ENCODE measurements at regions not wholly inside any gene's neighbourhood (a gene's known extent, or its start where the extent isn't known, plus 50 kb on each side); places are given as distances from the start of the nearest gene placed in this dataset.

DNA sequence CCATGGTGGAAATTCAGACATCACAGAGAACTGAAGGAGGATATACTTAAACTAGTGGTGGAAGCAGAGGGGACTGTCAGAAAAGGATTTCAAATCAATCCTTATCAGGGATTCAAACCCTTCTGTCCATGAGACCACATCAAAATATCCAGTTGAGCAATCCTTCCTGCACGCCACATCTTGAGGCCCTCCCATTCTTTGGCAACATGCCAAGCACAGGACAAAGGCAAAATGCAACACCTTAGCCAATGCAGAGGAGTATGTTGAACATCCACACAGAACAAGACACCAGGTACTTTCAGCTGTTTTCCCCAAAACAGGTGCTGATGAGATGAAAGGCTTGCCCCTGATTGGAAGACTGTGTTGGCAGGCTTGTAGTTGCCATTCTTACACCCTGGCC lies 81.8 kb upstream of the PLXNA2 start:
- H3K9ac ChIP-seq (ENCODE audit: low read length) = no peak overlapping the region
- H3K79me2 ChIP-seq (replicated peaks; ENCODE audit: insufficient read depth, low read length) = no peaks in the 10 kb centered on the region
- no peaks in the 10 kb centered on the region for H3K9me3 ChIP-seq (ENCODE audit: low read length)
- no peaks in the 10 kb centered on the region for H3K27me3 ChIP-seq (ENCODE audit: insufficient read depth, low read depth, low read length)
- no peak overlapping the region for H2AFZ ChIP-seq (ENCODE audit: low read depth, low read length)
- no peak overlapping the region for H3K4me3 ChIP-seq (ENCODE audit: low read length)
- no peaks in the 10 kb centered on the region for H3F3A ChIP-seq (ENCODE audit: insufficient read depth, low read length, poor library complexity, severe bottlenecking)
- H3K4me2 ChIP-seq (ENCODE audit: low read length) = no peak overlapping the region
- TF ChIP-seq POLR2AphosphoS5 (IDR thresholded peaks at IDR 0.05) = no peak
- TF ChIP-seq, protein P1, sequence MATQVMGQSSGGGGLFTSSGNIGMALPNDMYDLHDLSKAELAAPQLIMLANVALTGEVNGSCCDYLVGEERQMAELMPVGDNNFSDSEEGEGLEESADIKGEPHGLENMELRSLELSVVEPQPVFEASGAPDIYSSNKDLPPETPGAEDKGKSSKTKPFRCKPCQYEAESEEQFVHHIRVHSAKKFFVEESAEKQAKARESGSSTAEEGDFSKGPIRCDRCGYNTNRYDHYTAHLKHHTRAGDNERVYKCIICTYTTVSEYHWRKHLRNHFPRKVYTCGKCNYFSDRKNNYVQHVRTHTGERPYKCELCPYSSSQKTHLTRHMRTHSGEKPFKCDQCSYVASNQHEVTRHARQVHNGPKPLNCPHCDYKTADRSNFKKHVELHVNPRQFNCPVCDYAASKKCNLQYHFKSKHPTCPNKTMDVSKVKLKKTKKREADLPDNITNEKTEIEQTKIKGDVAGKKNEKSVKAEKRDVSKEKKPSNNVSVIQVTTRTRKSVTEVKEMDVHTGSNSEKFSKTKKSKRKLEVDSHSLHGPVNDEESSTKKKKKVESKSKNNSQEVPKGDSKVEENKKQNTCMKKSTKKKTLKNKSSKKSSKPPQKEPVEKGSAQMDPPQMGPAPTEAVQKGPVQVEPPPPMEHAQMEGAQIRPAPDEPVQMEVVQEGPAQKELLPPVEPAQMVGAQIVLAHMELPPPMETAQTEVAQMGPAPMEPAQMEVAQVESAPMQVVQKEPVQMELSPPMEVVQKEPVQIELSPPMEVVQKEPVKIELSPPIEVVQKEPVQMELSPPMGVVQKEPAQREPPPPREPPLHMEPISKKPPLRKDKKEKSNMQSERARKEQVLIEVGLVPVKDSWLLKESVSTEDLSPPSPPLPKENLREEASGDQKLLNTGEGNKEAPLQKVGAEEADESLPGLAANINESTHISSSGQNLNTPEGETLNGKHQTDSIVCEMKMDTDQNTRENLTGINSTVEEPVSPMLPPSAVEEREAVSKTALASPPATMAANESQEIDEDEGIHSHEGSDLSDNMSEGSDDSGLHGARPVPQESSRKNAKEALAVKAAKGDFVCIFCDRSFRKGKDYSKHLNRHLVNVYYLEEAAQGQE (IDR thresholded peaks at IDR 0.05; ENCODE audit: borderline replicate concordance) = no peak
- no peak for TF ChIP-seq TAF1 (IDR thresholded peaks at IDR 0.05; ENCODE audit: low read depth)
- TF ChIP-seq SMC3 (conservative IDR thresholded peaks at IDR 0.05; ENCODE audit: poor library complexity) = no peak
- TF ChIP-seq EP300 (conservative IDR thresholded peaks at IDR 0.05; ENCODE audit: poor library complexity, severe bottlenecking) = no peak
- TF ChIP-seq, protein P2, sequence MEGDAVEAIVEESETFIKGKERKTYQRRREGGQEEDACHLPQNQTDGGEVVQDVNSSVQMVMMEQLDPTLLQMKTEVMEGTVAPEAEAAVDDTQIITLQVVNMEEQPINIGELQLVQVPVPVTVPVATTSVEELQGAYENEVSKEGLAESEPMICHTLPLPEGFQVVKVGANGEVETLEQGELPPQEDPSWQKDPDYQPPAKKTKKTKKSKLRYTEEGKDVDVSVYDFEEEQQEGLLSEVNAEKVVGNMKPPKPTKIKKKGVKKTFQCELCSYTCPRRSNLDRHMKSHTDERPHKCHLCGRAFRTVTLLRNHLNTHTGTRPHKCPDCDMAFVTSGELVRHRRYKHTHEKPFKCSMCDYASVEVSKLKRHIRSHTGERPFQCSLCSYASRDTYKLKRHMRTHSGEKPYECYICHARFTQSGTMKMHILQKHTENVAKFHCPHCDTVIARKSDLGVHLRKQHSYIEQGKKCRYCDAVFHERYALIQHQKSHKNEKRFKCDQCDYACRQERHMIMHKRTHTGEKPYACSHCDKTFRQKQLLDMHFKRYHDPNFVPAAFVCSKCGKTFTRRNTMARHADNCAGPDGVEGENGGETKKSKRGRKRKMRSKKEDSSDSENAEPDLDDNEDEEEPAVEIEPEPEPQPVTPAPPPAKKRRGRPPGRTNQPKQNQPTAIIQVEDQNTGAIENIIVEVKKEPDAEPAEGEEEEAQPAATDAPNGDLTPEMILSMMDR (IDR thresholded peaks at IDR 0.05; ENCODE audit: poor library complexity, severe bottlenecking) = no peak
- TF ChIP-seq RAD21 (conservative IDR thresholded peaks at IDR 0.05) = no peak
- no peak for TF ChIP-seq MXI1 (conservative IDR thresholded peaks at IDR 0.05; ENCODE audit: poor library complexity, severe bottlenecking)
- TF ChIP-seq EZH2 (IDR thresholded peaks at IDR 0.05; ENCODE audit: borderline replicate concordance, insufficient read depth, low read length, poor library complexity, severe bottlenecking) = no peak
- no peaks in the 10 kb centered on the region for H4K20me1 ChIP-seq (ENCODE audit: insufficient read depth)
- no peak overlapping the region for H3K27ac ChIP-seq (ENCODE audit: low read length)
- H3K36me3 ChIP-seq (ENCODE audit: insufficient read depth, low read length) = no peaks in the 10 kb centered on the region
- H3K9me2 ChIP-seq (ENCODE audit: insufficient read depth, low read length) = no peaks in the 10 kb centered on the region

DNA sequence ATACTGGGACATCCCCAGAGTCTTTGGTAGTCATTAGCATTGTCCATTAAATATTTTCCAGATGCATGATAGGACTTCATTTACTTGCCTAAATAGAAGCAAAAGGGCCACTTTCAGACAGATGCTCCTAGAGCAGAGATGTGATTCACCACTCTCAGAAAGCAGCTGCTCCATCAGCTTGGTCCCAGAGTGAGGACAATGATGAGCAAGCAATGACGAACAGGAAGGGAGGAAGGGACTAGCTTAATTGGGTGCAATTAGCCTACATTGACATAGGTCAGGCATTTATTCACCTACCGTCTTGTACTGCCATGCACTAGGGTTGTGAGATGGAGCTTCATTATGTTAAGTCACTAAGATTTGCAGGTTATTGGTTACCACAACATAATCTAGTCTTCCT lies 85.1 kb upstream of the PLXNA2 start:
- H3F3A ChIP-seq (ENCODE audit: insufficient read depth, low read length, poor library complexity, severe bottlenecking) = no peaks in the 10 kb centered on the region

More for the DNA sequence above, 85.1 kb upstream of the PLXNA2 start:
- Histone ChIP-seq H3K9ac (ENCODE audit: low read length) (no peak overlapping the region), H3K4me3 (ENCODE audit: low read length) (no peak overlapping the region), H3K4me2 (ENCODE audit: low read length) (no peak overlapping the region), H3K9me3 (ENCODE audit: low read length) (no peaks in the 10 kb centered on the region), H3K27ac (ENCODE audit: low read length) (no peak overlapping the region), H3K79me2 (replicated peaks; ENCODE audit: insufficient read depth, low read length) (no peaks in the 10 kb centered on the region), H3K9me2 (ENCODE audit: insufficient read depth, low read length) (no peaks in the 10 kb centered on the region), H3K36me3 (ENCODE audit: insufficient read depth, low read length) (no peaks in the 10 kb centered on the region), H4K20me1 (ENCODE audit: insufficient read depth) (no peaks in the 10 kb centered on the region), H2AFZ (ENCODE audit: low read depth, low read length) (no peak overlapping the region), H3K27me3 (ENCODE audit: insufficient read depth, low read depth, low read length) (no peaks in the 10 kb centered on the region)
- no peak for TF ChIP-seq POLR2AphosphoS5 (IDR thresholded peaks at IDR 0.05)
- no peak for TF ChIP-seq SMC3 (conservative IDR thresholded peaks at IDR 0.05; ENCODE audit: poor library complexity)
- no peak for TF ChIP-seq RAD21 (conservative IDR thresholded peaks at IDR 0.05)
- no peak for TF ChIP-seq TAF1 (IDR thresholded peaks at IDR 0.05; ENCODE audit: low read depth)
- TF ChIP-seq EZH2 (IDR thresholded peaks at IDR 0.05; ENCODE audit: borderline replicate concordance, insufficient read depth, low read length, poor library complexity, severe bottlenecking) = no peak
- TF ChIP-seq, protein P2 (IDR thresholded peaks at IDR 0.05; ENCODE audit: poor library complexity, severe bottlenecking) = no peak
- TF ChIP-seq EP300 (conservative IDR thresholded peaks at IDR 0.05; ENCODE audit: poor library complexity, severe bottlenecking) = no peak
- no peak for TF ChIP-seq MXI1 (conservative IDR thresholded peaks at IDR 0.05; ENCODE audit: poor library complexity, severe bottlenecking)
